GM23338 (cell line): ENCODE measurements at regions not wholly inside any gene's neighbourhood (a gene's known extent, or its start where the extent isn't known, plus 50 kb on each side); places are given as distances from the start of the nearest gene placed in this dataset.

Experiments
- ATAC-seq: fragments of 200-7000 bp; cut with Tn5 transposase; 3 replicates; pipeline ENCODE4 v1.9.1; 2020
- DNase-seq: peaks from one replicate; pipeline ENCODE4 v3.0.0-alpha.2; 2015; ENCODE audit warnings: low spot score
- H2AFZ ChIP-seq: fragments of 200-600 bp; sonication (generic); 2 replicates; pipeline ENCODE4 v1.8.0; 2016; ENCODE audit warnings: antibody characterized with exemption, mild to moderate bottlenecking, moderate library complexity
- H3F3A ChIP-seq: fragments of 200-600 bp; sonication (generic); replicated peaks from 2 replicates; pipeline ENCODE4 v1.8.0; 2017; ENCODE audit warnings: antibody characterized with exemption, mixed run types, low read depth
- H3K27ac ChIP-seq: fragments of 200-600 bp; sonication (generic); 2 replicates; pipeline ENCODE4 v1.6.1; 2016; ENCODE audit warnings: low read depth
- H3K27me3 ChIP-seq: fragments of 200-600 bp; sonication (generic); 2 replicates; pipeline ENCODE4 v1.8.0; 2016; ENCODE audit warnings: mild to moderate bottlenecking, mixed run types, moderate library complexity; ENCODE audit not compliant: insufficient read depth
- H3K36me3 ChIP-seq: fragments of 200-600 bp; sonication (generic); 2 replicates; pipeline ENCODE4 v1.8.0; 2016; ENCODE audit warnings: mild to moderate bottlenecking; ENCODE audit not compliant: insufficient read depth
- H3K4me1 ChIP-seq: fragments of 200-600 bp; sonication (generic); 2 replicates; pipeline ENCODE4 v1.8.0; 2016; ENCODE audit warnings: mild to moderate bottlenecking, moderate library complexity; ENCODE audit not compliant: insufficient read depth
- H3K4me2 ChIP-seq: fragments of 200-600 bp; sonication (generic); 2 replicates; pipeline ENCODE4 v1.7.1; 2017; ENCODE audit warnings: mixed run types
- H3K4me3 ChIP-seq: fragments of 200-600 bp; sonication (generic); 2 replicates; pipeline ENCODE4 v1.6.1; 2016; ENCODE audit warnings: mixed run types
- H3K79me2 ChIP-seq: fragments of 200-600 bp; sonication (generic); replicated peaks from 2 replicates; pipeline ENCODE4 v1.8.0; 2017; ENCODE audit warnings: mild to moderate bottlenecking; ENCODE audit not compliant: insufficient read depth
- H3K9me2 ChIP-seq: fragments of 200-600 bp; sonication (generic); 2 replicates; pipeline ENCODE4 v1.8.0; 2017; ENCODE audit not compliant: insufficient read depth
- H4K20me1 ChIP-seq: fragments of 200-600 bp; sonication (generic); replicated peaks from 2 replicates; pipeline ENCODE4 v1.8.0; 2017; ENCODE audit warnings: mild to moderate bottlenecking; ENCODE audit not compliant: insufficient read depth
- H3K27ac Mint-ChIP-seq: 2 replicates; pipeline ENCODE4 v1.8.0; 2020; ENCODE audit warnings: inconsistent platforms, mild to moderate bottlenecking, moderate library complexity, mixed read lengths
- H3K27me3 Mint-ChIP-seq: 3 replicates; pipeline ENCODE4 v1.8.0; 2022; ENCODE audit warnings: low read depth, mild to moderate bottlenecking, moderate library complexity, mixed read lengths, inconsistent platforms; ENCODE audit not compliant: insufficient read depth, poor library complexity
- H3K36me3 Mint-ChIP-seq: 3 replicates; pipeline ENCODE4 v1.8.0; 2021; ENCODE audit warnings: low read depth, mild to moderate bottlenecking, inconsistent platforms, moderate library complexity, mixed read lengths
- H3K4me1 Mint-ChIP-seq: 3 replicates; pipeline ENCODE4 v1.8.0; 2020; ENCODE audit warnings: mild to moderate bottlenecking, inconsistent platforms, mixed read lengths
- H3K4me3 Mint-ChIP-seq: 3 replicates; pipeline ENCODE4 v1.8.0; 2021; ENCODE audit warnings: moderate library complexity, mild to moderate bottlenecking, inconsistent platforms, mixed read lengths
- H3K9me3 Mint-ChIP-seq: 3 replicates; pipeline ENCODE4 v1.8.0; 2020; ENCODE audit warnings: moderate library complexity, mild to moderate bottlenecking, inconsistent platforms, mixed read lengths
- JUNB ChIP-seq: IDR thresholded peaks from one replicate; pipeline ENCODE4 v1.6.1; 2016; ENCODE audit warnings: antibody characterized with exemption; ENCODE audit not compliant: unreplicated experiment
- NANOG ChIP-seq: IDR thresholded peaks from 2 replicates; pipeline ENCODE4 v1.6.1; 2016; ENCODE audit warnings: antibody characterized with exemption, borderline replicate concordance
- POLR2AphosphoS5 ChIP-seq: IDR thresholded peaks from 2 replicates; pipeline ENCODE4 v1.6.1; 2016; ENCODE audit warnings: antibody characterized with exemption, low read depth
- STAT1 ChIP-seq: IDR thresholded peaks from one replicate; pipeline ENCODE4 v1.6.1; 2016; ENCODE audit warnings: antibody characterized with exemption; ENCODE audit not compliant: unreplicated experiment
- ZNF114 ChIP-seq: fragments of 250-450 bp; sonication (Bioruptor Pico); IDR thresholded peaks from 2 replicates; pipeline ENCODE4 v1.5.0; 2020; ENCODE audit warnings: mild to moderate bottlenecking, moderate library complexity
- ZNF331 ChIP-seq: fragments of 250-450 bp; sonication (Bioruptor Pico); IDR thresholded peaks from 2 replicates; pipeline ENCODE4 v1.5.0; 2020; ENCODE audit warnings: low read depth, mild to moderate bottlenecking, moderate library complexity
- ZNF462 ChIP-seq: fragments of 250-450 bp; sonication (Bioruptor Pico); IDR thresholded peaks from 2 replicates; pipeline ENCODE4 v1.5.0; 2020; ENCODE audit warnings: mild to moderate bottlenecking, moderate library complexity
- TF ChIP-seq, protein P1 (sequence below): IDR thresholded peaks from one replicate; pipeline ENCODE4 v1.6.1; 2018; ENCODE audit warnings: antibody characterized with exemption; ENCODE audit not compliant: unreplicated experiment

DNA sequence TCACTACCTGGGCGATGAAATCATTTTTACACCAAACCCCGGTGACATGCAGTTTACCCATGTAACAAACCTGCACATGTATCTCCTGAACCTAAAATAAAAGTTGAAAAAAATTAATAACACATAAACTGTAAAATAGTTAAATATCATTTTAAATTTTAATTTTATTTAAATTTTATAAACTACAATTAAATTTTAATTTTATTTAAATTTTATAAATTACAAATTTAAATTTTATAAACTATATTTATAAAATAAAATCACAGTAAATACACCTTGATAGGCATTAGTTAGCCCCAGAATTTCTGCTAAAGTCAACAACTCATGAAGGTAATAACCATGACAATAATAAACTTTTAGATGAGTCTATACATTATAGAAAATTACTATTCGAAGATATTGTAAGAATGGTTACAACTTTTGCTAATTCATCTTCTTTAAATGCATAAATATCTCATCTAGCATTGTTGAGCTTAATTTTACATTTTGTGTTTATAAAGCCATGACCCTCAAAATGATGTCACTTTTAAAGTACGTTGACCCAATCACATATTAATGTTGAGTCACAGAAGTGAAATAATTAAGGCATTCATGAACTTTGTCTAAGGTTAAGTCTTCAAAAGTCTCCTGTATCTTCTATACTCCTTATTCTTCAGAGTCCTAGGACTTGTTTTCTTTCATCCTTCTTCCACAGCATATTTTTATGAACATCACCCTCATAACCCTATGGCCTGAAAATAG lies 755.8 kb upstream of the LCORL start (continued):
- TF ChIP-seq ZNF462: no peak
- no peak for TF ChIP-seq STAT1

GRCh38 chr4:18767921-18768320 lies 746.4 kb upstream of the LCORL start:
- Histone ChIP-seq H4K20me1 (no peaks in the 10 kb centered on the region), H3K27me3 (no peaks in the 10 kb centered on the region), H3K4me1 (no peaks in the 10 kb centered on the region), H3K9me2 (peaks cover 7% of the 10 kb centered on the region; the same call in 1 of the 2 replicates), H3K4me3 (no peak overlapping the region), H3K36me3 (no peaks in the 10 kb centered on the region), H3K4me2 (no peak overlapping the region), H2AFZ (no peak overlapping the region), H3F3A (no peaks in the 10 kb centered on the region), H3K27ac (no peak overlapping the region), H3K79me2 (no peaks in the 10 kb centered on the region)
- H3K27ac Mint-ChIP-seq: no peak overlapping the region
- no peaks in the 10 kb centered on the region; the same call in 2 of the 3 replicates for H3K36me3 Mint-ChIP-seq
- H3K4me1 Mint-ChIP-seq: no peaks in the 10 kb centered on the region
- H3K9me3 Mint-ChIP-seq: peaks cover 3% of the 10 kb centered on the region; the same call in 1 of the 3 replicates
- DNase-seq (no peak), ATAC-seq (no peak)
- H3K27me3 Mint-ChIP-seq: peaks cover 3% of the 10 kb centered on the region
- no peak overlapping the region for H3K4me3 Mint-ChIP-seq
- TF ChIP-seq ZNF331 (CRISPR knock-in tag) (no peak), JUNB (no peak), ZNF114 (CRISPR knock-in tag) (no peak), NANOG (no peak), POLR2AphosphoS5 (no peak)
- TF ChIP-seq, protein P1, sequence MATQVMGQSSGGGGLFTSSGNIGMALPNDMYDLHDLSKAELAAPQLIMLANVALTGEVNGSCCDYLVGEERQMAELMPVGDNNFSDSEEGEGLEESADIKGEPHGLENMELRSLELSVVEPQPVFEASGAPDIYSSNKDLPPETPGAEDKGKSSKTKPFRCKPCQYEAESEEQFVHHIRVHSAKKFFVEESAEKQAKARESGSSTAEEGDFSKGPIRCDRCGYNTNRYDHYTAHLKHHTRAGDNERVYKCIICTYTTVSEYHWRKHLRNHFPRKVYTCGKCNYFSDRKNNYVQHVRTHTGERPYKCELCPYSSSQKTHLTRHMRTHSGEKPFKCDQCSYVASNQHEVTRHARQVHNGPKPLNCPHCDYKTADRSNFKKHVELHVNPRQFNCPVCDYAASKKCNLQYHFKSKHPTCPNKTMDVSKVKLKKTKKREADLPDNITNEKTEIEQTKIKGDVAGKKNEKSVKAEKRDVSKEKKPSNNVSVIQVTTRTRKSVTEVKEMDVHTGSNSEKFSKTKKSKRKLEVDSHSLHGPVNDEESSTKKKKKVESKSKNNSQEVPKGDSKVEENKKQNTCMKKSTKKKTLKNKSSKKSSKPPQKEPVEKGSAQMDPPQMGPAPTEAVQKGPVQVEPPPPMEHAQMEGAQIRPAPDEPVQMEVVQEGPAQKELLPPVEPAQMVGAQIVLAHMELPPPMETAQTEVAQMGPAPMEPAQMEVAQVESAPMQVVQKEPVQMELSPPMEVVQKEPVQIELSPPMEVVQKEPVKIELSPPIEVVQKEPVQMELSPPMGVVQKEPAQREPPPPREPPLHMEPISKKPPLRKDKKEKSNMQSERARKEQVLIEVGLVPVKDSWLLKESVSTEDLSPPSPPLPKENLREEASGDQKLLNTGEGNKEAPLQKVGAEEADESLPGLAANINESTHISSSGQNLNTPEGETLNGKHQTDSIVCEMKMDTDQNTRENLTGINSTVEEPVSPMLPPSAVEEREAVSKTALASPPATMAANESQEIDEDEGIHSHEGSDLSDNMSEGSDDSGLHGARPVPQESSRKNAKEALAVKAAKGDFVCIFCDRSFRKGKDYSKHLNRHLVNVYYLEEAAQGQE: no peak
